Ascending aorta (tissue), 2 donors: ENCODE measurements at regions not wholly inside any gene's neighbourhood (a gene's known extent, or its start where the extent isn't known, plus 50 kb on each side); places are given as distances from the start of the nearest gene placed in this dataset.

Experiments
- DNase-seq, 2 donors: peaks; one replicate each; pipeline ENCODE4 v3.0.0-alpha.2; 2019; ENCODE audit warnings: low spot score in 2 of 2
- H3K27ac ChIP-seq, 2 donors: fragments of 200-600 bp; sonication (generic); one replicate each; pipeline ENCODE4 v1.5.1; 2016 to 2017; ENCODE audit warnings: mild to moderate bottlenecking in 1 of 2
- H3K27me3 ChIP-seq: fragments of 200-600 bp; sonication (generic); one replicate; pipeline ENCODE4 v1.5.1; 2017
- H3K36me3 ChIP-seq, 2 donors: fragments of 200-600 bp; sonication (generic); one replicate each; pipeline ENCODE4 v1.5.1; 2016
- H3K4me1 ChIP-seq, 2 donors: fragments of 200-600 bp; sonication (generic); one replicate each; pipeline ENCODE4 v1.5.1; 2016 to 2017; ENCODE audit warnings: mild to moderate bottlenecking in 1 of 2
- H3K4me3 ChIP-seq, 2 donors: fragments of 200-600 bp; sonication (generic); one replicate each; pipeline ENCODE4 v1.5.1; 2016 to 2017; ENCODE audit warnings: mild to moderate bottlenecking in 1 of 2
- H3K9me3 ChIP-seq, 2 donors: fragments of 200-600 bp; sonication (generic); one replicate each; pipeline ENCODE4 v1.5.1; 2016
- intact Hi-C: fragments of 100-400 bp; cut with DNase I; formaldehyde crosslinking; loops from one replicate; pipeline ENCODE4 v1.15.1; 2023
- TF ChIP-seq, protein P1 (sequence below), 3 experiments: fragments of 200-600 bp in 2 of 3; fragments of 450-650 bp in 1 of 3; sonication (generic) in 2 of 3; IDR thresholded peaks; one replicate each; pipeline ENCODE4 v1.5.1; 2016 to 2019; ENCODE audit warnings: antibody characterized with exemption in 3 of 3, mild to moderate bottlenecking in 1 of 3, moderate library complexity in 1 of 3

DNA sequence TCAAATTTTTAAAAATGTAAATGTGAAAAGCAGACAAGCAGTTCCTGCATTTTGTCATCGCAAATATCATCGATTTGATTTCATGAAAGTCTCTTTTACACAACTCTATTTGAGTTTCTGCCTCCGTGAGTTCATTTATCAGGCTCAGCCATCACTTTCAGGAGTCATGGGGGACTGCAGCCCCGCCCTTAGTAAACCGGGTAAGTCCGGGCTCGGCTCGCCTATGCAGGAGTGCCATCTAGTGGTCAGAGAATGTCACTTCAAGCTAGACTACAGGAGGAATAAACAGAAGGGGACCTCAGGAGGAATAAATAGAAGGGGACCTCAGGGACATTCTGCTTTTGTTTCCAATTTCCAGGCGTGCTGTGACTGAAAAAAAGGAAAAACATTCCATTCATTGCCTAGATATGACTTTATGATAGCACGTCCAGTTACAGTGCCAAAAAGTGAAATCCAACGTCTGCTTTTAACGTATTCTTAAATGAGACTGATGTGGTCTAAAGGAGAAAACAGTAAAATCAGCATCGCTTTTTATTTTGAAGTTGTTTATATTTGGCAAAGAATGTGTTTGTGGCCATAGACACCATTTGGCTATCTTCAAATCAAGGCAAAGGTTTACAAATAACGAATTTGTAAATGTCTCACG, 333.9 kb downstream of the HACE1 start:
- peak overlapping the region; percentile 43 to 56 for H3K4me3 ChIP-seq
- H3K9me3 ChIP-seq, result no peaks in the 10 kb centered on the region
- no peaks in the 10 kb centered on the region for H3K27me3 ChIP-seq
- no peaks in the 10 kb centered on the region for H3K36me3 ChIP-seq
- TF ChIP-seq, protein P1, sequence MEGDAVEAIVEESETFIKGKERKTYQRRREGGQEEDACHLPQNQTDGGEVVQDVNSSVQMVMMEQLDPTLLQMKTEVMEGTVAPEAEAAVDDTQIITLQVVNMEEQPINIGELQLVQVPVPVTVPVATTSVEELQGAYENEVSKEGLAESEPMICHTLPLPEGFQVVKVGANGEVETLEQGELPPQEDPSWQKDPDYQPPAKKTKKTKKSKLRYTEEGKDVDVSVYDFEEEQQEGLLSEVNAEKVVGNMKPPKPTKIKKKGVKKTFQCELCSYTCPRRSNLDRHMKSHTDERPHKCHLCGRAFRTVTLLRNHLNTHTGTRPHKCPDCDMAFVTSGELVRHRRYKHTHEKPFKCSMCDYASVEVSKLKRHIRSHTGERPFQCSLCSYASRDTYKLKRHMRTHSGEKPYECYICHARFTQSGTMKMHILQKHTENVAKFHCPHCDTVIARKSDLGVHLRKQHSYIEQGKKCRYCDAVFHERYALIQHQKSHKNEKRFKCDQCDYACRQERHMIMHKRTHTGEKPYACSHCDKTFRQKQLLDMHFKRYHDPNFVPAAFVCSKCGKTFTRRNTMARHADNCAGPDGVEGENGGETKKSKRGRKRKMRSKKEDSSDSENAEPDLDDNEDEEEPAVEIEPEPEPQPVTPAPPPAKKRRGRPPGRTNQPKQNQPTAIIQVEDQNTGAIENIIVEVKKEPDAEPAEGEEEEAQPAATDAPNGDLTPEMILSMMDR (IDR thresholded peaks at IDR 0.05), result peak; percentile 74 to 96 (median 94)
- peak; percentile 26 to 87 for DNase-seq
- peak overlapping the region; percentile 33 to 56 for H3K27ac ChIP-seq
- intact Hi-C loops, result loop anchor here (5.0 to 10.0 kb wide), 3 partner anchors 191 to 332 kb away; partner anchors contain the start of gene HACE1
- H3K4me1 ChIP-seq, result peaks cover 0 to 12% of the 10 kb centered on the region in 2 donors

DNA sequence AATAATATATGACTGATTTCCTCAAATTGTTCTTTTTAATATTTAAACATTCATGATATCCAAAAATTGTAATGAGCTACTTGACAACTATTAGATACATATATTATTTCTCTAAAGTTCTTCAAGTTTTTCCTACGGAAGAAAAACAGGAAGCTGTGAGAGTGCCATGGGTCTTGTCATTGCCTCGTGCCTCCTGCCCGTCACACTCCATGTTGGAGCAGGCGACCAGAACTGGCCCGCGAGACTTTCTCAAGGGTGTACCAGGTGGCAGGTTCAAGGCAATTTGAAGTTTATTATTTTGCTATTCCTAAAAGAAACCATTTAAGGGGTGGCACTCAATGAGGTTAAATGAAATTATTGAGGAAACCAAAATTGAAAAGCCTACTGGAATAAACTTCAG, 337.2 kb downstream of the HACE1 start:
- H3K27ac ChIP-seq, result no peak overlapping the region
- H3K4me1 ChIP-seq, result peaks cover 0 to 4% of the 10 kb centered on the region in 2 donors
- TF ChIP-seq, protein P1 (IDR thresholded peaks at IDR 0.05), result no peak
- peak in 1 of 2 donors; percentile 8 for DNase-seq
- no peaks in the 10 kb centered on the region for H3K9me3 ChIP-seq
- no peaks in the 10 kb centered on the region for H3K36me3 ChIP-seq
- intact Hi-C loops, result loop anchor here (10.0 kb wide), 1 partner anchor 188 kb away; no protein-coding TSS in a partner anchor
- H3K27me3 ChIP-seq, result peaks cover 3% of the 10 kb centered on the region
- H3K4me3 ChIP-seq, result no peak overlapping the region

DNA sequence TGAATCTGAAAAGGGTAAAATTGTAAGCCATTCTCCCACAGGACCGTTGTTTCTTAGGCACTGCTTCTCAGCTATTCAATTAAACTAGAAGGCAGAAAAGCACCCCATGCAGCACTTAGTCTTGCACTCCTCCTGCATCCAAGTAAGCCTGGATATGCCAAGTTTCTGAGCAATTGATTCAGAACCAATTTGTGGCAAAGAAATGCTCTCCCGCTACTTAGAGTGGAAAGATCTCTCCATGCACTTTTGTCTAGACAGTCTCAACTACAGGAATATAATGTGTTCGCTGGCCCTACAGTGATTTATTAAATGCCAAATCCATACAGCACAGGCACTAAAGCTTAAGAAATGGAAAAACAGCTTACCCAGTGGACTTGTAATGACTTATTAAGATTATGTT, 338.5 kb downstream of the HACE1 start:
- peaks cover 0 to 3% of the 10 kb centered on the region in 2 donors for H3K4me1 ChIP-seq
- no peaks in the 10 kb centered on the region for H3K36me3 ChIP-seq
- no peak for DNase-seq
- intact Hi-C loops, result loop anchor here (10.0 kb wide), 1 partner anchor 186 kb away; no protein-coding TSS in a partner anchor
- peaks cover 3% of the 10 kb centered on the region for H3K27me3 ChIP-seq
- H3K4me3 ChIP-seq, result no peak overlapping the region
- H3K9me3 ChIP-seq, result no peaks in the 10 kb centered on the region
- H3K27ac ChIP-seq, result no peak overlapping the region
- TF ChIP-seq, protein P1 (IDR thresholded peaks at IDR 0.05), result no peak

DNA sequence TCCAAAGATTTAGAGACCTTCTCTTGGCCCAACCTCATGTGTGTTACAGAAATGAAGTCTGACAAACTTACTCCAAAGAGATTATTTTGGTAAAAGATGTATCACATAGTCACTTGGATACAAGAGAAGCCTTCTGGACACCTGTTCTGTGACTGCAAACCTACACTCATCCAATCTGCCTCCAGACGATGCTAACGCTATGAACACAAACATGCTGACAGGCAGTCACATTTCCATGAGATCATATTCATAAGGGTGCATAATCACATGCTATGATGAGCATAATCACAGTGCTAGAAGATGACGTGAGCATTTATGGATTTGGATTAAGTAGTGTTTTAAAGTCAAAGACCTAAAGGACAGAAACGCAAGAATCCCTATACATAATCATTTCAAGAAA, 340.2 kb downstream of the HACE1 start:
- Histone ChIP-seq H3K9me3 (no peaks in the 10 kb centered on the region), H3K4me3 (no peak overlapping the region), H3K4me1 (no peaks in the 10 kb centered on the region), H3K27me3 (peaks cover 3% of the 10 kb centered on the region), H3K27ac (no peak overlapping the region), H3K36me3 (no peaks in the 10 kb centered on the region)
- TF ChIP-seq, protein P1 (IDR thresholded peaks at IDR 0.05), result no peak
- no peak for DNase-seq
- intact Hi-C loops, result no loop called here

DNA sequence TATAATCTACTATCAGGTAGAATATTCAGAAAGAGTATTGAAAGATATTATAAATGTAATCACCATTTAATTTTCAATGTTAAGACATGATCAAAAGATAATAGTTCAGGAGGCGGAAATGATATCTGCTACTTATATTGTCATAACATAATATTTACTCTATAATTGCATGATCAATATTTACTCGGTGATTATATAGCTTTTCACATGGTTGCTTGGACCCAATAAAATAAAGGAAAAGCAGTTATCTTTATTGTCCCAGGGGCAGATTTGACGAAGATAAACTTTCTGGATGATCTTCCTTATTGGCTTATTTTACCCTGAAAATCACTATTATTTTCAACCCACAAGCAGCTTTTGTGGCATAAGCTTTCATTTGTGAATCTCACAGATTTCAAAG, 350.4 kb downstream of the HACE1 start:
- no peaks in the 10 kb centered on the region for H3K4me1 ChIP-seq
- TF ChIP-seq, protein P1 (IDR thresholded peaks at IDR 0.05), result no peak
- no peak overlapping the region for H3K27ac ChIP-seq
- H3K4me3 ChIP-seq, result no peak overlapping the region
- H3K9me3 ChIP-seq, result no peaks in the 10 kb centered on the region
- intact Hi-C loops, result no loop called here
- no peaks in the 10 kb centered on the region for H3K27me3 ChIP-seq
- no peak for DNase-seq
- no peaks in the 10 kb centered on the region for H3K36me3 ChIP-seq
